ENCODE measurements at regions not wholly inside any gene's neighbourhood (a gene's known extent, or its start where the extent isn't known, plus 50 kb on each side); places are given as distances from the start of the nearest gene placed in this dataset.
"Not testable (repeated sequence)": the region's sequence is repeated elsewhere in the genome, so short reads cannot be mapped to it uniquely, and the experiment has no call there.

GRCh38 chr7:89771003-89771636 is 383.1 kb upstream of the STEAP1 start:
- no peak for DNase-seq

- DNase-seq: no peak
Measured at GRCh38 chr7:89772276-89772675, 382.0 kb upstream of the STEAP1 start.

DNA sequence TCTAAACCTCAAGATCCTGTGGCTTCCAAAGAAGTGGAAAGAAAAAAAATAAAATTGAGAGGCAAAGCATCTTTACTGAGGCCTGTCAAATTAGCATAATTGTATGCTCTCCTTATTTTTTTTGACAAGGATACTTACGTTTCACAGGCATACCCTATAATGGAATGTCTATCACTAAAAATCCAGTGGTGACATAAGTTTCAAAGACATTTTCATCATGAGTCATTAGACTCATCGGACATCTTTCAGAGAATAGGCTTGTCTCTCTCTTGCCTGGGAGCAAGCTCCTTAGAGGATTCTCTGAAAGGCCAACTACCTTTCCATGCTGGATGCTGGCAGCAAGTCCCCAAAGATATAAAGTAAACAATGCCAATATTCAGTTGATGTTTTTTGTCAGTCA is 380.7 kb upstream of the STEAP1 start:
- DNase-seq: no peak

DNA sequence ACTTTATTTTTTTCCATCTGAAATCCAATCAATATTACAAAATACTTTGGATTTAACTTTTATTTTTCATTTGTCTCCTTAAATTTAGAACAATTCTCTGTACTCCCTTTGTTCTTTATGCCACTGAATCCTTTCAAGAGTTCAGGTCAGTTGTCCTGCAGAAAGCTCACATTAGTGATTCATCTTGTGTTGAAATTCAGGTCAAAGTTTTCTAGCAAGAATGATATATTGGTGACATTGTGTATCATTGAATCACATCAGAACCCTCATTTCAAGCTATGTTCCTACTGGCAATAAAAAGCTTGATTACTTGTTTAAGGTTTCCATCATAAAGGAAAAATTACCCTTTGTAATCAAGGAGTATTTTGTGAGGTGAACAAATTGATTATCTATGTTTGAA is 378.8 kb upstream of the STEAP1 start:
- DNase-seq: no peak

- no peak for DNase-seq
Measured at GRCh38 chr7:89776980-89777379, 377.3 kb upstream of the STEAP1 start.

GRCh38 chr7:89777499-89777898 is 376.8 kb upstream of the STEAP1 start:
- DNase-seq: no peak

GRCh38 chr7:89780291-89780690 is 374.0 kb upstream of the STEAP1 start:
- DNase-seq: no peak

DNA sequence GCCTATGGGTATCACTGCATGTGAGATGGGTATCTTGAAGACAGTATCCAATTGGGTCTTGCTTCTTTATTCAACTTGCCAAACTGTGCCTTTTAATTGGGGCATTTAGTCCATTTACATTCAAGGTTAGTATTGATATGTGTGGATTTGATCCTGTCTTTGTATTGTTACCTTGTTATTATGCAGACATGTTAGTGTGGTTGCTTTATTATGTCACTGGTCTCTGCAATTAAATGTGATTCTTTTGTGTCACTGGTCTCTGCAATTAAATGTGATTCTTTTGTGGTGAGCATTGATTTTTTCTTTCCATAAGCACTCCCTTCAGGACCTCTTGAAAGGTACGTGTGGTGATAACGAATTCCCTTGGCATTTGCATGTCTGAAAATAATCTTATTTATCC is 357.8 kb upstream of the STEAP1 start:
- DNase-seq: no peak

GRCh38 chr7:89797965-89798598 is 356.2 kb upstream of the STEAP1 start:
- DNase-seq: no peak

DNA sequence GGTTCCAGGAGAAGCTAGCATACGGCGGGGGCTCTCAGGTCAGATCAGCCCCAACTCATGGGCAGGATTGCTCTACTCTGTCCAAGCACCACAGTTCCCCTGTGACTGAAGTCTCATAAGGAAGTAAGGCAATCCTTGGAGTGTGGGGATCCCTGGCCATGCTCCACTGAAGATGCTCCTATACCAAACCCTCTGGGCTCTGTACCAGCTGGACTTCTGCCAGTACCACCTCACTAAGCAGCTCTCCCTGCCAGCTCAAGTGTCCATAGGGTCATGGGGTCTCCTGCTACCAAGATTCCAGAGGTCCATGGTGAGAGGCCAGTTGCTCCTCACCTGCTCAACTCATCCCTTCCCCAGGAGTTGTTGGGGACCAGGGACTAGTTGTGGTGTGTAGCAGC is 355.7 kb upstream of the STEAP1 start:
- no peak for DNase-seq

DNA sequence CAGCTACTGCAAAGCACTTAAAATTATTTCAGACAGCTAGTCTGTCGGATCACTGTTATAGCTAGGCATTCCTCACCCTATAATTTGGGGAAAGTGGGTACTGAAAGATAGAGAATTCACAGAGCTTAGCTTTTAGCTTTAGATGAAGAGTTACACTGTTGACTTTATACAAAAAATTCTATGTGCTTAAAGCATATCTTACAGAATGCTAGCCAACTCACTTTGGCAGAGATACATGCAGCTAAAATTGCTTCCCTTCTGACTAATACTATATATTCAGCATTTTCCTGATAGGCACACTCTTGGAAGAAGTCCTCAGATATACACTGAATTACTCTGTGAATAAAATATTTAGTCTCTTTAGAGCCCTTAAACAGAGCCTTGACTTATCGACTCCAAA is 353.5 kb upstream of the STEAP1 start:
- no peak for DNase-seq

DNA sequence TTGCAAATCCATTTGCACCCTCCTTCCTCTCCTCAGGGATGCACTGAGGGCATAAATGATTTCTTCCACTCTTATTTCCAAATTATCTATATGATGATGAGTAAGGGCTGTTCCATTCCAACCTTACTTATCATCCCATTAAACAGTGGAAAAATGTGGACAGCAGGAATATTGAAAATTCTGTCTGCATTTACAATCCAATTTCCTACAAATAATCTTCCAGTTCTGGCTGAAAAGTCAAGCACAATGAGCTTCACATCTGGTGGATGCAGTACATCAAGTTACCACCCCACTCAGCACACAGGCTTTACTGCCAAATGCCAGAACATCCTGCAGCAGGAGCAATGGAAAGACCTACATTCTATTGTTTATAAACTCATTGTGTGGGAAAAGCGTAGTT is 345.0 kb upstream of the STEAP1 start:
- DNase-seq: no peak

DNA sequence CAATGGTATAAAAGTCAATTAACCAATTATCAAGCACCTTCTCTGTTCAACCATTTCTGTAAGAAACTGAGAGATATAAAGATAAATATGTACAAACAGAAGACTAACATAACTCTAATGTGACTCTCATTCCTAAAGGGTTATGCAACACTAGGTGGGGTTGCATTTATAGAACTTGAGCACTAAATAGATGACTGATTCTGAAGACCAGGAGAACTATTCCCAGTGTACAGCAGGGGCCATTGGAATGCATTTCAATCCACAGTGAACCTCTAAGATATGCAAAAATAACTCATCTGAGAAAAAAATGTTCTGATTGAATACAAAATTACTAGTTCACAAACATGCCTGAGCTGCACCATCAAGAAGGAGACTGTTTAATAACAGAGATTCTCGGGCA is 341.2 kb upstream of the STEAP1 start:
- no peak for DNase-seq

- DNase-seq: no peak
Measured at GRCh38 chr7:89826121-89826520, 328.1 kb upstream of the STEAP1 start.

DNA sequence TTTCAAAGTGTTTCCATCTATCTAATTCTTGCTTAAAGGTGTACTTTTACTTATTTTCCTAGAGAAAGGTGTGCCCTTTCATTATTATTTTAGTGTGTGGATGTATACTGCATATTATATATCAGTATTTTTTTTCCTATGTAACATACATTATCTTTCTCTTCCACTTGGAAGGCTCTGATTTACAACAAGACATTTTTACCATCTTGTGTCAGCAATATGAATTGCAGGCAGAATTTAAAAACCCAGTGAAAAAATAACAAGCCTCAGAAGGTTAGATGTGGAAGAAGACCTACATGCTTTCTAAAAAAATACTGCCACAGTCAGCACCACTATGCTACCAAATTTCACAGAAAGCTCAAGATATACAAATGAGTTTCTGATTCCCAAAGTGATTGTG is 327.7 kb upstream of the STEAP1 start:
- DNase-seq: no peak

- DNase-seq: peak in 40 of 56 donors; percentile 0 to 71 (median 17)
Measured at GRCh38 chr7:89837515-89837914, 316.8 kb upstream of the STEAP1 start.

DNA sequence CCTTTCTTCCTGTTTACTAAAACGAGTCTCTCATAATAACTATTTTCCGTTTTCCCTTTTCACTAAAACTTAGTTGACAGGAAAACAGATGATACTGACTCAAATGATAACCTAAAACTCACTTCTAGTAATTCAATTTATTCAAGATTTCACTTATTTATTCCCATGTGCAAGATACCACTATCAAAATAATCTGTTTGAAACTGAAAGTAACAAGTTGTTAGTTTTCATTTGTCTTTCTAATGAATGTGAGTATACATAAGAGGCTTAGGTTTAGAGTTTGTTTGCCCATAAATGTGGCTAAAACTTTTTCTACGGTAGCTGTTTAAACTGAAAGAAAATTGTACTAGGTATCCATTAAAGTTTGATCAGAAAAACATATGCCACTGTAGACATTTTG is 314.9 kb upstream of the STEAP1 start:
- DNase-seq: no peak

- no peak for DNase-seq
Measured at GRCh38 chr7:89845952-89846351, 308.3 kb upstream of the STEAP1 start.

- no peak for DNase-seq
Measured at GRCh38 chr7:89849052-89849451, 305.2 kb upstream of the STEAP1 start.

GRCh38 chr7:89857053-89857452 is 297.2 kb upstream of the STEAP1 start:
- DNase-seq: not testable (repeated sequence)

DNA sequence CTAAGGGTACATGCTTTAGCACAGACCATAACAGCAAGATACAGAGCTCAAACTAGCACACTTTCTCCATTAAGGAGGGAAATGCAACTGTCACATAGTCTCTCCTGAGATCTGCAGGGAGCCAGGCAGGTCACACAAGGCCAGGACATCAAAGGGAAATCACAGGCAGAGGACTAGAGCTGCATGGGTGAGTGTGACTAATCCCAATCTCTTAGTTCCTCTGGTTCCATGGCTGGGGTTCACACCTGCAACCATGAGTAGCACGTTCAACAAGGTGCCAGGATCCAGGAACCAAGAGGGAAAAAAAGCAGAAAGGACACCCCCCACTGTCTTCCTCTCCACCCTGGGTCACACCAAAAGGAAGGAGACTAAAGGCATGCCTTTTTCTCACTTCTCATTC is 296.5 kb upstream of the STEAP1 start:
- DNase-seq: no peak

DNA sequence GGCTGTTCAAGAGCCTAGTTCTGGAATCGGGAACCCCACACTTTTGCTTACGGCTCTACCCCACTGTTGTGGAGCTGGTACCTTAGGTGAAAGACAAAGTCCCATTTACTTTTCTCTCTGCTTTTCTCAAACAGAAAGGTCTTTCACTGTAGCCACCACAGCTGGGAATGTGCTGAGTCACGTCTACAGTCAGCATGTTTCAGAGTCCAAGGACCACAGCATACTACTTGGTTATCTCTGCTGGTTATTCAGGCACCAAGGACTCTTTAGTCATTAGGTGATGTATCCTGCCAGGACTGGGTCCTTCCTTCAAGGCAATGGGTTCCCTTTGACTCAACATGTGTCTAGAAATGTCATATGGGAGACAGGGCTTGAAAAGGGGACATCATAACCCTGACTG is 266.8 kb upstream of the STEAP1 start:
- DNase-seq: no peak

DNA sequence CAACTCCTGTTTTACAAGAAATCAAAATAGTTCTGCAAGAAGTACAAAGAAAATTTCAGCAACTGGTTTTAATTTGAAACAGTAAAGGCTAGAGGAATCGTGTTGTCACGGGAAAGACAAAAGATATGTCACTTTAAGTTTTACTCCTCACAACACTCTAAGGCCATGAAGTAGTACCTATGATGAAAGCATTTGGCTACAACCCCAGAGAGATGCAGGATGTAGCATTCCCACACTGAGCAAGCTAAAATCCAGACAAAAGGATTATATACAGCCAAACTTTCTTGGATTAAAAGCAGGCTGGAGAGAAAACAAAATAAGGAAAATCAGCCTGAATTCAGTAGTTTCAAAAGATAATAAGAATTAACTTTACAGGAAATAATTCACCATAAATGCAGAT is 245.5 kb upstream of the STEAP1 start:
- DNase-seq: no peak

DNA sequence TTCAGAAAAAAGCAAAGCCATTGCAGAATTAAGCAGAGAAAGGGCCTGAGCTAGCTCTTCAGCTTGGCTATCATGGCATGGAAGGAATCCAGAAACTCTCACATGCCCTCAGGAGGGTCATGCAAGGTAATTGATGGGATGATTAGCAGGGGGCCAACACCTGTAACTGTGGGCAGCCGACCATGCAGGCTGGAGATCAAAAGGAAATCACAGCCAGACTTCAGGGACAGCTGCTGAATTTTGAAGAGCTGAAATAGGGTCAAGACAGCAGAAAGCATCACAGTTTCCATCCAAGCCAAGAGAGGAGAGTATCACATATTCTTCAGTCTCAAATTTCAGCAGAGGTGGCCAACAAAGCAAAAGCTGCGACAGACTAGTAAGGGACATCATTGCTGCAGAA is 239.6 kb upstream of the STEAP1 start:
- DNase-seq: no peak

All from amygdala (tissue), 56 donors.